ENCODE measurements at regions not wholly inside any gene's neighbourhood (a gene's known extent, or its start where the extent isn't known, plus 50 kb on each side); places are given as distances from the start of the nearest gene placed in this dataset.

- Histone ChIP-seq H3K4me1 (ENCODE audit: control insufficient read depth, insufficient read depth, low read length) (no peaks in the 10 kb centered on the region), H3K9me3 (ENCODE audit: control insufficient read depth, insufficient read depth, low read length) (peaks cover 5% of the 10 kb centered on the region), H3K27me3 (ENCODE audit: control insufficient read depth, insufficient read depth, low read length) (no peaks in the 10 kb centered on the region), H3K4me3 (ENCODE audit: low read depth, low read length) (no peak overlapping the region), H3K36me3 (ENCODE audit: control insufficient read depth, insufficient read depth, low read length) (no peaks in the 10 kb centered on the region), H3K27ac (ENCODE audit: low read depth, low read length) (no peak overlapping the region)
- no peak for DNase-seq (ENCODE audit: low read depth in 4 of 6, low spot score in 6 of 6)
- 100% methylated on average over 2 of the region's 4 CpGs for WGBS (ENCODE audit: insufficient coverage)
These were observed 311.6 kb upstream of the GRM7 start for GRCh38 chr3:6549296-6549695.

GRCh38 chr3:6551165-6551564, 309.8 kb upstream of the GRM7 start:
- Histone ChIP-seq H3K27ac (ENCODE audit: low read depth, low read length) (no peak overlapping the region), H3K36me3 (ENCODE audit: control insufficient read depth, insufficient read depth, low read length) (no peaks in the 10 kb centered on the region), H3K27me3 (ENCODE audit: control insufficient read depth, insufficient read depth, low read length) (no peaks in the 10 kb centered on the region), H3K4me3 (ENCODE audit: low read depth, low read length) (no peak overlapping the region), H3K4me1 (ENCODE audit: control insufficient read depth, insufficient read depth, low read length) (no peaks in the 10 kb centered on the region), H3K9me3 (ENCODE audit: control insufficient read depth, insufficient read depth, low read length) (peaks cover 5% of the 10 kb centered on the region)
- DNase-seq (ENCODE audit: low read depth in 4 of 6, low spot score in 6 of 6) = no peak
- 100% methylated on average over 1 of the region's 2 CpGs for WGBS (ENCODE audit: insufficient coverage)

GRCh38 chr3:6560259-6560658, 300.7 kb upstream of the GRM7 start:
- Histone ChIP-seq H3K36me3 (ENCODE audit: control insufficient read depth, insufficient read depth, low read length) (no peaks in the 10 kb centered on the region), H3K4me3 (ENCODE audit: low read depth, low read length) (no peak overlapping the region), H3K4me1 (ENCODE audit: control insufficient read depth, insufficient read depth, low read length) (no peaks in the 10 kb centered on the region), H3K27ac (ENCODE audit: low read depth, low read length) (no peak overlapping the region), H3K27me3 (ENCODE audit: control insufficient read depth, insufficient read depth, low read length) (no peaks in the 10 kb centered on the region), H3K9me3 (ENCODE audit: control insufficient read depth, insufficient read depth, low read length) (no peaks in the 10 kb centered on the region)
- 91% methylated on average over 3 of the region's 6 CpGs for WGBS (ENCODE audit: insufficient coverage)
- DNase-seq (ENCODE audit: low read depth in 4 of 6, low spot score in 6 of 6) = no peak

DNA sequence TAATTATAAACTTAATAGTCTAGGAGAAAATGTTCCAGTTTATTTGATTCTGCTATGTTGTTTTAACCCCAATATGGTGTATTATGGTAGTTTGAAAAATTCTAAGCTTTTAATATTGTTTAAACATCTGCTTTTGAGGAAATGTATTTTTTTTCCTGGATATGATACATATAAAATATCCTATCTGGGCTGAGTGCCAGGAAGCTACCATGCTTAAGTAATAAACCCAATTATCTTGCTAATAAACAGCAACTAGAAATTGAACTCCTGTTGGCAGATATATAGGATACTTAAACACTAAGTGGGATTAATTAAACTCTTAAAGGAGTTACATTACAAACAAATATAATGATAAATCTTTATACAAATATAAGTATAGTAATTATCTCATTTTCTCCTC, 293.7 kb upstream of the GRM7 start:
- no peaks in the 10 kb centered on the region for H3K27me3 ChIP-seq (ENCODE audit: control insufficient read depth, insufficient read depth, low read length)
- DNase-seq (ENCODE audit: low read depth in 4 of 6, low spot score in 6 of 6) = peak in 2 of 6 donors; percentile 15 to 82
- H3K9me3 ChIP-seq (ENCODE audit: control insufficient read depth, insufficient read depth, low read length) = no peaks in the 10 kb centered on the region
- H3K27ac ChIP-seq (ENCODE audit: low read depth, low read length) = no peak overlapping the region
- no peaks in the 10 kb centered on the region for H3K36me3 ChIP-seq (ENCODE audit: control insufficient read depth, insufficient read depth, low read length)
- no peak overlapping the region for H3K4me3 ChIP-seq (ENCODE audit: low read depth, low read length)
- no peaks in the 10 kb centered on the region for H3K4me1 ChIP-seq (ENCODE audit: control insufficient read depth, insufficient read depth, low read length)

DNA sequence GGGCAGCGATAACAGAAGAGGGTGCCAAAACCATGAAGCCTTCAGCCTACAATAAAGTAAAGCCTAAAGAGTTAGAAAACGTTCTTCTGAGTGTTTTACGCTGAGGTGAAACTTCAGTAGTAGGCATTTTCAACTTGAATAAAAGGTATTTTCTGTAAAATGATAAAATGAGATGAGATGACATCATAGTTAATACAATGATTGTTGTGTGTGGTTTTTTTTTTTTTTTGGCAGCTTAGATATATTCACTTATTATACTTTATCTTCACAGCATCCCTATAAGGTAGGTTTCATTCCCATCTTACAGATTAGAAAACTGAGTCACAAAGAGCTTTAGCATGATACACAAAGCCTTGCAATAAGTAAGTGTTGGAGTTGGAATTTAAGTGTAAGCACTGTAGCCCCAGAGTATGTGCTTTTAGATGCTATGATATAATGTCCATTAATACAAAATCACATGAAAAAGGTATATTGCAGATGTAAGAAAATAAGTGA, 291.9 kb upstream of the GRM7 start:
- H3K9me3 ChIP-seq (ENCODE audit: control insufficient read depth, insufficient read depth, low read length) = no peaks in the 10 kb centered on the region
- DNase-seq (ENCODE audit: low read depth in 4 of 6, low spot score in 6 of 6) = no peak
- H3K4me3 ChIP-seq (ENCODE audit: low read depth, low read length) = no peak overlapping the region
- no peaks in the 10 kb centered on the region for H3K4me1 ChIP-seq (ENCODE audit: control insufficient read depth, insufficient read depth, low read length)
- 100% methylated on average over 1 of the region's 3 CpGs for WGBS (ENCODE audit: insufficient coverage)
- no peaks in the 10 kb centered on the region for H3K36me3 ChIP-seq (ENCODE audit: control insufficient read depth, insufficient read depth, low read length)
- no peaks in the 10 kb centered on the region for H3K27me3 ChIP-seq (ENCODE audit: control insufficient read depth, insufficient read depth, low read length)
- H3K27ac ChIP-seq (ENCODE audit: low read depth, low read length) = no peak overlapping the region

GRCh38 chr3:6571448-6571847, 289.5 kb upstream of the GRM7 start:
- DNase-seq (ENCODE audit: low read depth in 4 of 6, low spot score in 6 of 6) = no peak
- H3K4me1 ChIP-seq (ENCODE audit: control insufficient read depth, insufficient read depth, low read length) = no peaks in the 10 kb centered on the region
- 86% methylated on average over 1 of the region's 3 CpGs for WGBS (ENCODE audit: insufficient coverage)
- H3K27me3 ChIP-seq (ENCODE audit: control insufficient read depth, insufficient read depth, low read length) = no peaks in the 10 kb centered on the region
- no peaks in the 10 kb centered on the region for H3K36me3 ChIP-seq (ENCODE audit: control insufficient read depth, insufficient read depth, low read length)
- H3K27ac ChIP-seq (ENCODE audit: low read depth, low read length) = no peak overlapping the region
- H3K4me3 ChIP-seq (ENCODE audit: low read depth, low read length) = no peak overlapping the region
- H3K9me3 ChIP-seq (ENCODE audit: control insufficient read depth, insufficient read depth, low read length) = no peaks in the 10 kb centered on the region

- no peak for DNase-seq (ENCODE audit: low read depth in 4 of 6, low spot score in 6 of 6)
- H3K4me3 ChIP-seq (ENCODE audit: low read depth, low read length) = no peak overlapping the region
- no peaks in the 10 kb centered on the region for H3K4me1 ChIP-seq (ENCODE audit: control insufficient read depth, insufficient read depth, low read length)
- no peaks in the 10 kb centered on the region for H3K27me3 ChIP-seq (ENCODE audit: control insufficient read depth, insufficient read depth, low read length)
- no peak overlapping the region for H3K27ac ChIP-seq (ENCODE audit: low read depth, low read length)
- H3K36me3 ChIP-seq (ENCODE audit: control insufficient read depth, insufficient read depth, low read length) = no peaks in the 10 kb centered on the region
- no peaks in the 10 kb centered on the region for H3K9me3 ChIP-seq (ENCODE audit: control insufficient read depth, insufficient read depth, low read length)
These were observed 283.3 kb upstream of the GRM7 start for GRCh38 chr3:6577584-6577983.

- Histone ChIP-seq H3K4me1 (ENCODE audit: control insufficient read depth, insufficient read depth, low read length) (no peaks in the 10 kb centered on the region), H3K36me3 (ENCODE audit: control insufficient read depth, insufficient read depth, low read length) (no peaks in the 10 kb centered on the region), H3K27ac (ENCODE audit: low read depth, low read length) (no peak overlapping the region), H3K27me3 (ENCODE audit: control insufficient read depth, insufficient read depth, low read length) (no peaks in the 10 kb centered on the region), H3K4me3 (ENCODE audit: low read depth, low read length) (no peak overlapping the region), H3K9me3 (ENCODE audit: control insufficient read depth, insufficient read depth, low read length) (no peaks in the 10 kb centered on the region)
- DNase-seq (ENCODE audit: low read depth in 4 of 6, low spot score in 6 of 6) = no peak
- no CpG with 5 or more reads among the region's 1 CpG for WGBS (ENCODE audit: insufficient coverage)
These were observed 282.4 kb upstream of the GRM7 start for GRCh38 chr3:6578526-6578925.

DNA sequence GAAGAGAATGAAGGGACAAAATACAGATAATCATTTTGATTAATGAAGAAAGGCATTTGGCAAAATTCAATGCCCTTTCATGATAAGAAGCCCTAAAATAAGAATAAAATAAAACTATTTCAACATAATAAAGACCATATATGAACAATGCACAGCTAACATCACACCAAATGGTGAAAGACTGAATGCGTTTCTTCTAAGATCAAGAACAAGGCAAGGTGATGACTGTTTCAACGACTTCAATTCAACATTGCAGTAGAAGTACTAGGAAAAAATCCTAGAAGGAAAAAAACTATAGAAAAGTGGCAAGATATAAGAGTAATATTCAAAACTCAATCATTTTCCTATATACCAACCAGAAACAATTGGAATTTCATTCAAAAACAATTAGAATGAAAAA, 280.1 kb upstream of the GRM7 start:
- no peaks in the 10 kb centered on the region for H3K36me3 ChIP-seq (ENCODE audit: control insufficient read depth, insufficient read depth, low read length)
- H3K4me1 ChIP-seq (ENCODE audit: control insufficient read depth, insufficient read depth, low read length) = no peaks in the 10 kb centered on the region
- H3K27me3 ChIP-seq (ENCODE audit: control insufficient read depth, insufficient read depth, low read length) = no peaks in the 10 kb centered on the region
- H3K9me3 ChIP-seq (ENCODE audit: control insufficient read depth, insufficient read depth, low read length) = no peaks in the 10 kb centered on the region
- no CpG with 5 or more reads among the region's 2 CpGs for WGBS (ENCODE audit: insufficient coverage)
- no peak overlapping the region for H3K4me3 ChIP-seq (ENCODE audit: low read depth, low read length)
- no peak for DNase-seq (ENCODE audit: low read depth in 4 of 6, low spot score in 6 of 6)
- no peak overlapping the region for H3K27ac ChIP-seq (ENCODE audit: low read depth, low read length)

GRCh38 chr3:6585360-6585759, 275.6 kb upstream of the GRM7 start:
- H3K4me3 ChIP-seq (ENCODE audit: low read depth, low read length) = no peak overlapping the region
- no peaks in the 10 kb centered on the region for H3K27me3 ChIP-seq (ENCODE audit: control insufficient read depth, insufficient read depth, low read length)
- H3K4me1 ChIP-seq (ENCODE audit: control insufficient read depth, insufficient read depth, low read length) = no peaks in the 10 kb centered on the region
- 95% methylated on average over 4 of the region's 11 CpGs for WGBS (ENCODE audit: insufficient coverage)
- DNase-seq (ENCODE audit: low read depth in 4 of 6, low spot score in 6 of 6) = no peak
- H3K9me3 ChIP-seq (ENCODE audit: control insufficient read depth, insufficient read depth, low read length) = no peaks in the 10 kb centered on the region
- no peaks in the 10 kb centered on the region for H3K36me3 ChIP-seq (ENCODE audit: control insufficient read depth, insufficient read depth, low read length)
- H3K27ac ChIP-seq (ENCODE audit: low read depth, low read length) = no peak overlapping the region
